SU-DHL-6 (cell line): ENCODE measurements at regions not wholly inside any gene's neighbourhood (a gene's known extent, or its start where the extent isn't known, plus 50 kb on each side); places are given as distances from the start of the nearest gene placed in this dataset.

Experiments used
- H2AFZ ChIP-seq: fragments of 200-600 bp; sonication (generic); 2 replicates; pipeline ENCODE4 v1.6.1; 2014; ENCODE audit warnings: low read depth, mild to moderate bottlenecking, moderate library complexity, mixed read lengths, antibody characterized with exemption, low read length; ENCODE audit not compliant: severe bottlenecking
- H3F3A ChIP-seq: fragments of 200-600 bp; shearing (Covaris generic); 2 replicates; pipeline ENCODE4 v1.6.0; 2016; ENCODE audit warnings: antibody characterized with exemption, mild to moderate bottlenecking; ENCODE audit not compliant: insufficient read depth
- H3K27ac ChIP-seq: fragments of 200-600 bp; sonication (generic); 2 replicates; pipeline ENCODE4 v1.5.1; 2016; ENCODE audit warnings: low read depth, mild to moderate bottlenecking, low read length, moderate library complexity, mixed read lengths
- H3K27me3 ChIP-seq: fragments of 200-600 bp; sonication (generic), shearing (Covaris generic); 2 replicates; pipeline ENCODE4 v1.6.0; 2014; ENCODE audit warnings: mild to moderate bottlenecking, low read length
- H3K36me3 ChIP-seq: fragments of 200-600 bp; sonication (generic); 2 replicates; pipeline ENCODE4 v1.6.1; 2014; ENCODE audit warnings: mild to moderate bottlenecking, low read length, mixed read lengths
- H3K4me2 ChIP-seq: fragments of 300-600, 200-600 bp; shearing (Covaris generic), sonication (generic); 2 replicates; pipeline ENCODE4 v1.6.0; 2014; ENCODE audit warnings: low read length, low read depth, mild to moderate bottlenecking; ENCODE audit not compliant: poor library complexity, severe bottlenecking
- H3K4me3 ChIP-seq: fragments of 200-600 bp; sonication (generic); 2 replicates; pipeline ENCODE4 v1.5.1; 2014; ENCODE audit warnings: antibody characterized with exemption, low read length, mild to moderate bottlenecking, mixed read lengths; ENCODE audit not compliant: insufficient read depth, poor library complexity, severe bottlenecking
- H3K79me2 ChIP-seq: fragments of 200-600 bp; sonication (generic); 2 replicates; pipeline ENCODE4 v1.6.1; 2014; ENCODE audit warnings: mild to moderate bottlenecking, low read length, moderate library complexity; ENCODE audit not compliant: insufficient read depth
- H3K9ac ChIP-seq: fragments of 200-600 bp; sonication (generic); 2 replicates; pipeline ENCODE4 v1.7.0; 2014; ENCODE audit warnings: mild to moderate bottlenecking, low read length
- H3K9me2 ChIP-seq: fragments of 200-600 bp; sonication (generic); replicated peaks from 2 replicates; pipeline ENCODE4 v1.6.1; 2014; ENCODE audit warnings: low read length; ENCODE audit not compliant: insufficient read depth
- H3K9me3 ChIP-seq: fragments of 200-600 bp; sonication (generic); 2 replicates; pipeline ENCODE4 v1.6.1; 2014; ENCODE audit warnings: low read length, mixed read lengths; ENCODE audit not compliant: insufficient read depth
- H4K20me1 ChIP-seq: fragments of 200-600 bp; sonication (generic); 2 replicates; pipeline ENCODE4 v1.6.1; 2014; ENCODE audit warnings: low read depth, mild to moderate bottlenecking, antibody characterized with exemption, low read length, moderate library complexity, mixed read lengths
- CTCF ChIP-seq: fragments of 200-600 bp; sonication (generic); IDR thresholded peaks from one replicate; pipeline ENCODE4 v1.5.1; 2017; ENCODE audit warnings: antibody characterized with exemption, mild to moderate bottlenecking, low read length, moderate library complexity; ENCODE audit not compliant: insufficient read depth, poor library complexity, severe bottlenecking
- EZH2phosphoT487 ChIP-seq: fragments of 200-600 bp; sonication (generic), shearing (Covaris generic); conservative IDR thresholded peaks from 2 replicates; pipeline ENCODE4 v1.6.1; 2018; ENCODE audit warnings: mild to moderate bottlenecking, antibody characterized with exemption, low read length, moderate library complexity, mixed read lengths

DNA sequence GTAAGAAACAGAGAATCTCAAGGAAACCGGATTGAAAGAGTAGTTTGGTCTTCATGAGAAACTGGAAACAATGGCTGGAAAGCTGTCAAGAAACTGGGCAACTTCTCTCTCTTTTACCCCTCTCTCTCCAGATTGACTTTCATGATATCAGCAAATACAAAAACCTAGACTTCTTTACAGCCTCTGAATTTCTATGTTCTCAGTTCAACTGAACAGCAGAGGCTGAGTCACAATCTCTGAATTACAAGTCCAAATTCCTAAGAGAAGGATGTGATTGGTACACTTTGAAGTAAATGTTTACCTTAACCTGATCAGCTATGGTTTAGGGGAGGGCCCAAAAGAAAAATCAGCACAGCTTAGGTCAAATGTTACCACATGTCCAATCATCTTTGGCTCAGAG lies 974.9 kb downstream of the RPA4 start:
- no peak overlapping the region for H3K4me2 ChIP-seq
- H3F3A ChIP-seq, result no peaks in the 10 kb centered on the region
- no peaks in the 10 kb centered on the region for H3K79me2 ChIP-seq
- H4K20me1 ChIP-seq, result no peaks in the 10 kb centered on the region
- no peak overlapping the region for H3K9ac ChIP-seq
- no peak overlapping the region for H3K27ac ChIP-seq
- H3K27me3 ChIP-seq, result no peaks in the 10 kb centered on the region
- no peaks in the 10 kb centered on the region for H3K9me2 ChIP-seq
- TF ChIP-seq CTCF (no peak), EZH2phosphoT487 (no peak)
- H3K9me3 ChIP-seq, result no peaks in the 10 kb centered on the region
- no peak overlapping the region for H3K4me3 ChIP-seq
- no peaks in the 10 kb centered on the region for H3K36me3 ChIP-seq
- no peak overlapping the region for H2AFZ ChIP-seq

DNA sequence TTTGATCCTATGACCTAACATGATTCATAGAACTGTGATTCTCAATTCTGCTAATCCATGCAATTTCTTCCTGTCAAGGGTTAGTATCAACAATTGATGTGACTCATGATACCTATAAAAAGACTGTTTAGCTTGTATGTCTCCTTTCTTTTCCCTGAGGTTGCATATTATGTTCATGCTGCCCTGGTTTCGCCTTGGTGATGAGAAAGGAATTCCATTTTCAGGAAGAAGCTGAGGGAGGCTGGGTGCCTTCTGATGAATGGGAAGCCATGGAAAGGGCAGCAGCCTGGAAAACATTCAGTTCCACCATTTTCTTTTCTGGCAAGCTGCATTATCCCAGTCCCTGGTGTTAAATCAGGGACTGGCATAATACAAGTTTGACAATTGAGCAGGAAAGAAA lies 976.5 kb downstream of the RPA4 start:
- Histone ChIP-seq H3K36me3 (no peaks in the 10 kb centered on the region), H4K20me1 (no peaks in the 10 kb centered on the region), H3K4me3 (no peak overlapping the region), H3K9me2 (no peaks in the 10 kb centered on the region), H3K27ac (no peak overlapping the region), H3F3A (no peaks in the 10 kb centered on the region), H3K9me3 (no peaks in the 10 kb centered on the region), H3K79me2 (no peaks in the 10 kb centered on the region), H2AFZ (no peak overlapping the region), H3K27me3 (no peaks in the 10 kb centered on the region), H3K4me2 (no peak overlapping the region), H3K9ac (no peak overlapping the region)
- no peak for TF ChIP-seq EZH2phosphoT487
- TF ChIP-seq CTCF, result no peak

DNA sequence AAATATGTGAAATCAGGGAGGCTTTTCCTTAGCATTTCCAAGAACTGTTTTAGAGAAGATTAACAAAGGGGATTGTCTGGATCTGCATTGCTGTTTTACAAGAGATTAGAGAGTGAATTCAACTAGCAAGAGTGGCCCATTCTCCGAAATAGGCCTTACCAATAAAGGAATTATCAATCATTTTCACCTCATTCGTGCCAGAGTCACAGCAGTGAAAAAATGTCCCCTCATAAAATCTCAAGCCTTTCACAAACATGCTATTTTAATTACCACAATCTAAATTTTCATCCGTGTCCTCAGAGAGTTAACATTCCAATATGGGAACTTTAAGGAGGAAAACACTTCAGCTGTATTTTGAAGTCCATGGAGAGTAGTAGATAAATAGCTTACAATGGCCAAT lies 979.6 kb downstream of the RPA4 start:
- no peak overlapping the region for H3K27ac ChIP-seq
- H4K20me1 ChIP-seq, result no peaks in the 10 kb centered on the region
- no peaks in the 10 kb centered on the region for H3K36me3 ChIP-seq
- H3K9me3 ChIP-seq, result no peaks in the 10 kb centered on the region
- H3K9ac ChIP-seq, result no peak overlapping the region
- no peak overlapping the region for H3K4me2 ChIP-seq
- no peaks in the 10 kb centered on the region for H3F3A ChIP-seq
- H3K4me3 ChIP-seq, result no peak overlapping the region
- no peaks in the 10 kb centered on the region for H3K27me3 ChIP-seq
- no peaks in the 10 kb centered on the region for H3K79me2 ChIP-seq
- H3K9me2 ChIP-seq, result no peaks in the 10 kb centered on the region
- no peak overlapping the region for H2AFZ ChIP-seq
- TF ChIP-seq EZH2phosphoT487 (no peak), CTCF (no peak)

DNA sequence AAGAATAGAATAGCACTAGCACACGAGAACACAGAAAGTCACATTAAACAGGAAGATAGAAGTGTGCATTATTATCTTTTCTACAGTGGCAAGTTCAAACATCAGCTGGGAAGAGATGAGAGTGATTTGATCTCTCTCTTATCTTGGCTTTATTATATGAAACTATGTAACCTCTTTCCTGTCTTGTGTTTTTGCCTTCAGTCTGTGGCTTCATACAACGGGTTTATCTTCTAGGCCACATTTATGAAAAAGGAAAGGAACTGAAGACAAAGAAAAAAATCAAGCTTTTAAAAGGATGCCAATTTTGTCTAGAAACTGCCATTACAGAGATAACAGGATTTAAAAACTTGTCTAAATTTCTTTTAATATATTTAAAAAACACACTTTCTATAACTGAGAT lies 983.6 kb downstream of the RPA4 start:
- no peaks in the 10 kb centered on the region for H4K20me1 ChIP-seq
- no peaks in the 10 kb centered on the region for H3F3A ChIP-seq
- H3K4me3 ChIP-seq, result no peak overlapping the region
- H3K36me3 ChIP-seq, result no peaks in the 10 kb centered on the region
- no peaks in the 10 kb centered on the region for H3K27me3 ChIP-seq
- H3K79me2 ChIP-seq, result no peaks in the 10 kb centered on the region
- TF ChIP-seq EZH2phosphoT487 (no peak), CTCF (no peak)
- no peak overlapping the region for H3K9ac ChIP-seq
- no peaks in the 10 kb centered on the region for H3K9me3 ChIP-seq
- H3K4me2 ChIP-seq, result no peak overlapping the region
- no peaks in the 10 kb centered on the region for H3K9me2 ChIP-seq
- no peak overlapping the region for H3K27ac ChIP-seq
- H2AFZ ChIP-seq, result no peak overlapping the region
